Gastrocnemius medialis (tissue), 4 donors: ENCODE measurements at regions not wholly inside any gene's neighbourhood (a gene's known extent, or its start where the extent isn't known, plus 50 kb on each side); places are given as distances from the start of the nearest gene placed in this dataset.
"Not testable (repeated sequence)": the region's sequence is repeated elsewhere in the genome, so short reads cannot be mapped to it uniquely, and the experiment has no call there.

Source experiments
- ATAC-seq, 2 donors: fragments of 150-250 bp; one replicate each; pipeline ENCODE4 v1.9.1; 2016
- DNase-seq, 2 donors: peaks; one replicate each; pipeline ENCODE4 v3.0.0-alpha.2; 2019
- H3K27ac ChIP-seq, 4 donors: fragments of 200-600 bp; sonication (generic); 1 replicate in 1 of 4; 2 replicates in 3 of 4; pipeline ENCODE4 v1.5.1; 2016 to 2018; ENCODE audit warnings: mild to moderate bottlenecking in 2 of 4, moderate library complexity in 1 of 4
- H3K27me3 ChIP-seq, 3 donors: fragments of 200-600 bp; sonication (generic) in 2 of 3; 1 replicate in 1 of 3; 2 replicates in 2 of 3; pipeline versions ENCODE4 v1.5.1 to v1.6.0; 2016 to 2019; ENCODE audit warnings: mild to moderate bottlenecking in 1 of 3, moderate library complexity in 1 of 3
- H3K36me3 ChIP-seq, 2 donors: fragments of 200-600 bp; sonication (generic) in 1 of 2; one replicate each; pipeline ENCODE4 v1.5.1; 2017 to 2018
- H3K4me1 ChIP-seq, 2 donors: fragments of 200-600 bp; sonication (generic) in 1 of 2; one replicate each; pipeline ENCODE4 v1.5.1; 2016 to 2017; ENCODE audit warnings: mild to moderate bottlenecking in 2 of 2
- H3K4me3 ChIP-seq, 4 donors: fragments of 200-600 bp; sonication (generic) in 3 of 4; 1 replicate in 1 of 4; 2 replicates in 3 of 4; pipeline ENCODE4 v1.5.1; 2016 to 2019; ENCODE audit warnings: mild to moderate bottlenecking in 2 of 4
- H3K9me3 ChIP-seq, 3 donors: fragments of 200-600 bp; sonication (generic) in 2 of 3; 1 replicate in 1 of 3; 2 replicates in 2 of 3; pipeline ENCODE4 v1.5.1; 2016 to 2019
- CTCF ChIP-seq, 5 experiments: fragments of 450-650 bp in 3 of 5; fragments of 200-600 bp in 2 of 5; sonication (generic) in 2 of 5; IDR thresholded peaks in 4 of 5; conservative IDR thresholded peaks in 1 of 5; 1 replicate in 4 of 5; 2 replicates in 1 of 5; pipeline ENCODE4 v1.5.1; 2016 to 2019; ENCODE audit warnings: antibody characterized with exemption in 5 of 5, mild to moderate bottlenecking in 3 of 5, moderate library complexity in 3 of 5
- POLR2A ChIP-seq, 2 donors: fragments of 450-650 bp; IDR thresholded peaks; one replicate each; pipeline ENCODE4 v1.6.1; 2017; ENCODE audit warnings: antibody characterized with exemption in 2 of 2, mild to moderate bottlenecking in 2 of 2, moderate library complexity in 2 of 2
- in situ Hi-C, 4 donors: fragments of 200-750 bp; cut with MboI; loops; one replicate each; pipeline versions ENCODE4 v1.15.0 to v1.8.0; 2017; ENCODE audit warnings: low sequenced_read_pairs in 4 of 4
- intact Hi-C: fragments of 100-400 bp; cut with DNase I; formaldehyde crosslinking; loops from one replicate; pipeline ENCODE4 v1.15.1; 2023; ENCODE audit warnings: low total_unique reads

- Histone ChIP-seq H3K4me1 (no peaks in the 10 kb centered on the region), H3K9me3 (no peaks in the 10 kb centered on the region), H3K4me3 (no peak overlapping the region), H3K27ac (no peak overlapping the region), H3K36me3 (no peaks in the 10 kb centered on the region), H3K27me3 (no peaks in the 10 kb centered on the region)
- ATAC-seq, result no peak
- intact Hi-C loops (no loop called here), in situ Hi-C loops (no loop called here)
- TF ChIP-seq POLR2A (IDR thresholded peaks at IDR 0.05) (no peak), CTCF (IDR thresholded peaks at IDR 0.05 in 4 of 5, conservative IDR thresholded peaks at IDR 0.05 in 1 of 5) (no peak)
- DNase-seq, result no peak
Measured at GRCh38 chr5:145403992-145404391, 431.1 kb downstream of the PRELID2 start.

GRCh38 chr5:145396888-145397287 is 438.3 kb downstream of the PRELID2 start:
- Histone ChIP-seq H3K4me1 (no peaks in the 10 kb centered on the region), H3K4me3 (no peak overlapping the region), H3K27me3 (no peaks in the 10 kb centered on the region), H3K27ac (no peak overlapping the region), H3K9me3 (no peaks in the 10 kb centered on the region), H3K36me3 (no peaks in the 10 kb centered on the region)
- in situ Hi-C loops, result no loop called here
- intact Hi-C loops, result no loop called here
- DNase-seq (no peak), ATAC-seq (no peak)
- no peak for TF ChIP-seq CTCF (IDR thresholded peaks at IDR 0.05 in 4 of 5, conservative IDR thresholded peaks at IDR 0.05 in 1 of 5)
- no peak for TF ChIP-seq POLR2A (IDR thresholded peaks at IDR 0.05)

GRCh38 chr5:145395151-145395550 is 440.0 kb downstream of the PRELID2 start:
- DNase-seq, H3K27me3 ChIP-seq, in situ Hi-C loops, H3K9me3 ChIP-seq, H3K36me3 ChIP-seq, intact Hi-C loops, H3K27ac ChIP-seq, H3K4me3 ChIP-seq, H3K4me1 ChIP-seq, ATAC-seq: not testable (repeated sequence)

- Histone ChIP-seq H3K27me3 (no peaks in the 10 kb centered on the region), H3K4me3 (no peak overlapping the region), H3K9me3 (no peaks in the 10 kb centered on the region), H3K4me1 (no peaks in the 10 kb centered on the region), H3K36me3 (no peaks in the 10 kb centered on the region), H3K27ac (no peak overlapping the region)
- in situ Hi-C loops (no loop called here), intact Hi-C loops (no loop called here)
- no peak for ATAC-seq
- no peak for DNase-seq
- TF ChIP-seq POLR2A (IDR thresholded peaks at IDR 0.05) (no peak), CTCF (IDR thresholded peaks at IDR 0.05 in 4 of 5, conservative IDR thresholded peaks at IDR 0.05 in 1 of 5) (no peak)
Measured at GRCh38 chr5:145393426-145393825, 441.7 kb downstream of the PRELID2 start.

- Histone ChIP-seq H3K4me1 (no peaks in the 10 kb centered on the region), H3K36me3 (no peaks in the 10 kb centered on the region), H3K4me3 (no peak overlapping the region), H3K9me3 (no peaks in the 10 kb centered on the region), H3K27ac (no peak overlapping the region), H3K27me3 (no peaks in the 10 kb centered on the region)
- intact Hi-C loops, result no loop called here
- in situ Hi-C loops, result no loop called here
- DNase-seq, result no peak
- ATAC-seq, result no peak
- TF ChIP-seq POLR2A (IDR thresholded peaks at IDR 0.05) (no peak), CTCF (IDR thresholded peaks at IDR 0.05 in 4 of 5, conservative IDR thresholded peaks at IDR 0.05 in 1 of 5) (no peak)
Measured at GRCh38 chr5:145389047-145389446, 446.1 kb downstream of the PRELID2 start.
